ENCODE measurements at regions not wholly inside any gene's neighbourhood (a gene's known extent, or its start where the extent isn't known, plus 50 kb on each side); places are given as distances from the start of the nearest gene placed in this dataset.

DNA sequence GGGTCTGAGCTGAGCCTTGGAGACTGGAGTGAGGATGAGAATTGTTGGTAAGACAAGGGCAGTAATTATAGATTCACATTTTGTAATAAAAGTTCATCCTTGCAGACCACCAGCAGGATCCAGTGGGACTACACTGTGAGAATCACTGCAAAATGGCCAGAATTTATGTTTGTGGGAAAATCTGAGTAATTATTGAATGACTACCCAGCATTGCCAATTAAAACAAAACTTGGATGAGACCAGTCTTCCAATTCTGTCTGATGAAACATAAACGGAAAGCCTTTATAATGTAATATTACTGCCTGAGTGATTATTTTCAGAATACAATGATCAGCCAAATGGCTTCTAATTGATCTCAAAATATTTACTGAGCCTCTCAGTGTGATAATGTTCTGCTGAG lies 323.3 kb upstream of the C2CD4B start:
- Mint-ChIP-seq H3K36me3 (ENCODE audit: low read depth) (peaks cover 7% of the 10 kb centered on the region), H3K4me1 (peaks cover 63% of the 10 kb centered on the region), H3K27me3 (ENCODE audit: insufficient read depth) (no peaks in the 10 kb centered on the region), H3K4me3 (no peak overlapping the region), H3K9me3 (no peaks in the 10 kb centered on the region), H3K27ac (no peak overlapping the region)
- TF ChIP-seq, protein P1, sequence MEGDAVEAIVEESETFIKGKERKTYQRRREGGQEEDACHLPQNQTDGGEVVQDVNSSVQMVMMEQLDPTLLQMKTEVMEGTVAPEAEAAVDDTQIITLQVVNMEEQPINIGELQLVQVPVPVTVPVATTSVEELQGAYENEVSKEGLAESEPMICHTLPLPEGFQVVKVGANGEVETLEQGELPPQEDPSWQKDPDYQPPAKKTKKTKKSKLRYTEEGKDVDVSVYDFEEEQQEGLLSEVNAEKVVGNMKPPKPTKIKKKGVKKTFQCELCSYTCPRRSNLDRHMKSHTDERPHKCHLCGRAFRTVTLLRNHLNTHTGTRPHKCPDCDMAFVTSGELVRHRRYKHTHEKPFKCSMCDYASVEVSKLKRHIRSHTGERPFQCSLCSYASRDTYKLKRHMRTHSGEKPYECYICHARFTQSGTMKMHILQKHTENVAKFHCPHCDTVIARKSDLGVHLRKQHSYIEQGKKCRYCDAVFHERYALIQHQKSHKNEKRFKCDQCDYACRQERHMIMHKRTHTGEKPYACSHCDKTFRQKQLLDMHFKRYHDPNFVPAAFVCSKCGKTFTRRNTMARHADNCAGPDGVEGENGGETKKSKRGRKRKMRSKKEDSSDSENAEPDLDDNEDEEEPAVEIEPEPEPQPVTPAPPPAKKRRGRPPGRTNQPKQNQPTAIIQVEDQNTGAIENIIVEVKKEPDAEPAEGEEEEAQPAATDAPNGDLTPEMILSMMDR (conservative IDR thresholded peaks at IDR 0.05) = no peak
- Histone ChIP-seq H3K4me3 (ENCODE audit: low read length) (no peak overlapping the region), H3K36me3 (ENCODE audit: control insufficient read depth, insufficient read depth, low read length) (no peaks in the 10 kb centered on the region), H3K4me1 (ENCODE audit: control insufficient read depth, insufficient read depth, low read length) (peaks cover 41% of the 10 kb centered on the region), H3K9me3 (ENCODE audit: control insufficient read depth, low read length) (no peaks in the 10 kb centered on the region), H3K27me3 (ENCODE audit: control insufficient read depth, insufficient read depth, low read length, poor library complexity, severe bottlenecking) (no peaks in the 10 kb centered on the region), H3K9ac (ENCODE audit: extremely low read depth, low read length, poor library complexity, severe bottlenecking) (no peak overlapping the region), H3K27ac (ENCODE audit: low read depth, low read length) (no peak overlapping the region)
- 79 to 100% methylated on average over 1 of the region's 1 CpG for WGBS, 2 experiments (ENCODE audit: insufficient coverage in 1 of 2, insufficient read length in 1 of 2)
- DNase-seq = no peak

DNA sequence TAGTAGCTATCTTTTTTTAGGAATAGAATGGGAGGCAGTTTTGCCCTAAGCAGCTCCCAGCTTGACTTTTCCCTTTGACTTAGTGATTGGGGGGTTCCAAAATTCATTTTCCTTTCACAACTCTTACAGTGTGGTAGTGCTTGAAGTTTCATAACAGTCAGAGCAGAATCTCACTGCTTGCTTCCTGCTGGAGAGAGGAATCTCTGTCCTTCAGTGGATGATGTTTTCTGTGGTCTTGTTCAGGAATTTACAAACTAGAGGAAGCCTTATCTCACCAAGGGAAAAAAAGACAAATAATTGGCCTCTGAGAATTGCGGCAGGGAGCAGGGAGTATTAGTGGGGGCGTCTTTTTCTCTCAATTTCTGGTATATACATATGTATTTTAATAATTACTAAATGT lies 326.6 kb upstream of the C2CD4B start:
- no peak overlapping the region for H3K4me3 Mint-ChIP-seq
- H3K36me3 ChIP-seq (ENCODE audit: control insufficient read depth, insufficient read depth, low read length) = no peaks in the 10 kb centered on the region
- peaks cover 36% of the 10 kb centered on the region for H3K4me1 ChIP-seq (ENCODE audit: control insufficient read depth, insufficient read depth, low read length)
- no peaks in the 10 kb centered on the region for H3K27me3 Mint-ChIP-seq (ENCODE audit: insufficient read depth)
- no CpG with 5 or more reads among the region's 2 CpGs for WGBS, 2 experiments (ENCODE audit: insufficient coverage in 1 of 2, insufficient read length in 1 of 2)
- DNase-seq = no peak
- H3K9me3 ChIP-seq (ENCODE audit: control insufficient read depth, low read length) = no peaks in the 10 kb centered on the region
- no peak overlapping the region for H3K27ac ChIP-seq (ENCODE audit: low read depth, low read length)
- no peak overlapping the region for H3K9ac ChIP-seq (ENCODE audit: extremely low read depth, low read length, poor library complexity, severe bottlenecking)
- H3K4me3 ChIP-seq (ENCODE audit: low read length) = no peak overlapping the region
- peaks cover 69% of the 10 kb centered on the region for H3K4me1 Mint-ChIP-seq
- H3K27ac Mint-ChIP-seq = peak overlapping the region; percentile 25
- H3K9me3 Mint-ChIP-seq = no peaks in the 10 kb centered on the region
- H3K27me3 ChIP-seq (ENCODE audit: control insufficient read depth, insufficient read depth, low read length, poor library complexity, severe bottlenecking) = no peaks in the 10 kb centered on the region
- TF ChIP-seq, protein P1 (conservative IDR thresholded peaks at IDR 0.05) = no peak
- H3K36me3 Mint-ChIP-seq (ENCODE audit: low read depth) = peaks cover 5% of the 10 kb centered on the region

DNA sequence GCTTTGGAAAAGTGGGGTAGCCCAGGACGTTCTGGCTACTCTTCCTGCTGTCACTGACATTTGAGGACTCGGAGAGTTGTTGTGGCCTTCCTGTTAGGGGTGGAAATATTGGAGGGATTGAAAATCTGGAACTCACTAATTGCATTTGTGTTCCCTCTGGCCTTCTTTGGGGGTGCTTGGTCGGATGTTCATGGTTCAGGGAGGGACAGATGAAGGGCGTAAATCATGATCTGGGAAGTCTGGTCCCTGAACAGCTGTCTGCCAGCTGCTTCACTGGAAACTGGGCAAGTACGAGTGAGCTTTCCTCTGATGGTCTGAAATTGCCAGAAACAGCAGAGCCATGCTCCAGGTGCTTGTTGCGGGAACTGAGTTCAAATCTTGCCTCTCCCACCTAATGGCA lies 327.8 kb upstream of the C2CD4B start:
- Mint-ChIP-seq H3K27ac (no peak overlapping the region), H3K4me3 (no peak overlapping the region), H3K27me3 (ENCODE audit: insufficient read depth) (no peaks in the 10 kb centered on the region), H3K4me1 (peaks cover 70% of the 10 kb centered on the region), H3K36me3 (ENCODE audit: low read depth) (peaks cover 7% of the 10 kb centered on the region), H3K9me3 (no peaks in the 10 kb centered on the region)
- Histone ChIP-seq H3K9me3 (ENCODE audit: control insufficient read depth, low read length) (no peaks in the 10 kb centered on the region), H3K36me3 (ENCODE audit: control insufficient read depth, insufficient read depth, low read length) (no peaks in the 10 kb centered on the region), H3K27ac (ENCODE audit: low read depth, low read length) (no peak overlapping the region), H3K4me1 (ENCODE audit: control insufficient read depth, insufficient read depth, low read length) (peaks cover 31% of the 10 kb centered on the region), H3K4me3 (ENCODE audit: low read length) (no peak overlapping the region), H3K9ac (ENCODE audit: extremely low read depth, low read length, poor library complexity, severe bottlenecking) (no peak overlapping the region), H3K27me3 (ENCODE audit: control insufficient read depth, insufficient read depth, low read length, poor library complexity, severe bottlenecking) (no peaks in the 10 kb centered on the region)
- no peak for DNase-seq
- TF ChIP-seq, protein P1 (conservative IDR thresholded peaks at IDR 0.05) = no peak
- 91 to 95% methylated on average over 3 to 6 of the region's 6 CpGs for WGBS, 2 experiments (ENCODE audit: insufficient coverage in 1 of 2, insufficient read length in 1 of 2)

Data from endodermal cell (in vitro differentiated cells).